CMK (cell line): ENCODE measurements at regions not wholly inside any gene's neighbourhood (a gene's known extent, or its start where the extent isn't known, plus 50 kb on each side); places are given as distances from the start of the nearest gene placed in this dataset.

Source experiments
- DNase-seq: peaks from one replicate; pipeline ENCODE4 v3.0.0-alpha.2; 2010; ENCODE audit warnings: low read depth

DNA sequence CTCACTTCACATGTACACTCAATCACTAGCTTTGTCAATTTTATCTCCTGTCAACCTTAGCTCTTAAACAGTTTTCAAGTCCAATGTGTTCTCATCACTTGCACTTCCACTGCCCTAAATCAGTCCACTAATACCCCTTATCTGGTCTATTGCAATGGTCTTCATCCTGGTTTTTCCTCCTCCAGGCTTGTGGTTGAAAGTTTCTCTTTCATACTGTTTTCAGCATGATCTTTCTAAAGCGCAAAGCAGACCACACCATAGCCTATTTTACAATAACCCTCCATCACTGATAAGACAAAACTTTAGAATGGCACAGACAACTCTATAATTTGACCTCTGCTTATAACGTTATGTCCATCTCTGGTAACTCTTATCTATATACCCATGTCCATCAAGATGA, 62.0 kb upstream of the DDHD1 start:
- DNase-seq = no peak

DNA sequence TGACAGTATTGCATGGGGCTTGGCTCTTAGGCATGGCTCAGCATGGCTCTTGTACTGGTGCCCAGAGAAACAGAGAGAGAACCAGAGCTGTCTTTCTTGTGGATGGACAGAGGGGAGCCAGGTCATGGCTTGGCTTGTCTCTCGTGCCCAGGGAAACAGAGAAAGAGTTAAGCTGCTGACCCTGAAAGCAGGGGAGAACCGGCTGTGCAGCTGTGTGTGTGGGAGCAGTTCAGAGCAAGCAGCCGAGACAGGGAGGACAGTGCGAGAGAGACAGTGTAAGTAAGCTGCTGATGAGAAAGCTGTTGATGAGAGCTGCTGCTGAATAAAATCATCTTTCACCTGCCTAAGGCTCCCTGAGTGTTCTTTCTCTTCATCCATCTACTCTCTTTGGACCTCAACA, 61.3 kb upstream of the DDHD1 start:
- DNase-seq = no peak

DNA sequence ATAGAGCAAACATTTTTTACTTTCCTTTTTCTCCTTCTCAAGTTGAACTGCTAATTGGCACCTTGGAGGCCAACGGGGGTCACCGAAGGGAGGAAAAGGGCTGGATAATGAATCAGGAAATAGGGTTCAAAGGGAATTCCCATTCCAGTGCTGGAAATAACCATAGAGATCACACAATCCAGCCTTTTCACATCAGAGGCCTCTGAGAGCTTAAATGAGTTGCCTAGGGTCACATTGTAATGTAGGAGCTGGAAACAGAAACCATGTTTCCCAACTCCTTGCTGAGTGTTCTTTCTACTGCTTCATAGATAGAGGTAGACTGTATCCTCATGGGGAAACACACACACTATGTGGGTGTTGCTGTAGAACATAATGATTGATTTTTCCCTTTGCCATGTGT, 60.6 kb upstream of the DDHD1 start:
- no peak for DNase-seq

DNA sequence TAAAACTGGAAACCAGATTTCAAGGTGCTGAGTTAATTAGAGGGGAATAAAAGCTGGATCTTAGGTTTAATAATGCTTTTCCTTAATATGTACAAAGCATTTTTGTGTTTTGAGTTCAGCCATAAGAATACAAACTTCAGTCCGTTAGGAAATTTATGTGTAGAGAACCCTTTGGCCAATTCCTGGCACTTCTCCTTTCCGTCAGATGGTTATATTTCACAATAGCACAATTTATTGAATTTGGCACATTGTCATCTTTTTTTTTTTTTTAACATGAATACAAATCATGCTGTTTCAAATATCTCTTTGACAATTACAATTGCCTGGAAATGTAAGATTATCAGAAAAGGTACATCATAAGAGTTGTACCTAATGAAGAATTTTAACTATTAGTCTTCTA, 56.2 kb upstream of the DDHD1 start:
- DNase-seq = no peak
